GM21619 (cell line): ENCODE measurements at regions not wholly inside any gene's neighbourhood (a gene's known extent, or its start where the extent isn't known, plus 50 kb on each side); places are given as distances from the start of the nearest gene placed in this dataset.
"Not testable (repeated sequence)": the region's sequence is repeated elsewhere in the genome, so short reads cannot be mapped to it uniquely, and the experiment has no call there.

Experiments
- ATAC-seq: cut with Tn5 transposase; IDR thresholded peaks from one replicate; pipeline ENCODE4 v1.9.1; 2021; ENCODE audit not compliant: unreplicated experiment

- ATAC-seq, result peak; percentile 91
These were observed 233.2 kb upstream of the AMIGO2 start for GRCh38 chr12:47312808-47313426.

DNA sequence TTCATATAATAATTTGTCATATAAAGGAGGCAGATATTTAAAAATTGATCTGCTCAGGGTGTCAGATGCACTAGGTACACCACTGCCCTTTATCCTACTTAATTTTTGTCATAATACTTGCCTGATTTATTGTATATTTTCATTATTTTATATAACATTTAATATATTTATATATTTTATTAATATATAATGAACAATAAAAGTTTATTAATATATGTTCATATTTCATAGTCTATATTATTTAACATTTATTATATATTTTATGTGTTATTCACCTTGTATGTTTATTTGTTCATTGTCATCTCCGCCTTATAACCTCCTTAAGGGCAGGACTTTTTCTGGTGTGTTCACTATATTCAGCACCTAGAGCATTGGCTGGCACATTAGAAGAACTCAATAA lies 232.4 kb upstream of the AMIGO2 start:
- no peak for ATAC-seq

DNA sequence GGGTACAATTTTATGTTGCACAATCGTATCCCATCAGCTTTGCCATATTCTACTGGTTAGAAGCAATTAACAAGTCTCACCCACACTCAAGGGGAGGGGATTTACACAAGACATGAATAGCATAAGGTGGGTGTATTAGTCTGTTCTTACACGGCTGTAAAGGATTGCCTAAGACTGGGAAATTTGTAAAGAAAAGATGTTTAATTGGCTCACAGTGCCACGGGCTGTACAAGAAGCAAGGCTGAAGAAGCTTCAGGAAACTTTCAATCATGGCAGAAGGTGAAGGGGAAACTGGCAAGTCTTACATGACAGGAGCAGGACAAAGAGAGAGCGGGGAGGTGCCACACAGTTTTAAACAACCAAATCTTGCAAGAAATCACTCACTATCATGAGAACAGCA lies 231.8 kb upstream of the AMIGO2 start:
- no peak for ATAC-seq

DNA sequence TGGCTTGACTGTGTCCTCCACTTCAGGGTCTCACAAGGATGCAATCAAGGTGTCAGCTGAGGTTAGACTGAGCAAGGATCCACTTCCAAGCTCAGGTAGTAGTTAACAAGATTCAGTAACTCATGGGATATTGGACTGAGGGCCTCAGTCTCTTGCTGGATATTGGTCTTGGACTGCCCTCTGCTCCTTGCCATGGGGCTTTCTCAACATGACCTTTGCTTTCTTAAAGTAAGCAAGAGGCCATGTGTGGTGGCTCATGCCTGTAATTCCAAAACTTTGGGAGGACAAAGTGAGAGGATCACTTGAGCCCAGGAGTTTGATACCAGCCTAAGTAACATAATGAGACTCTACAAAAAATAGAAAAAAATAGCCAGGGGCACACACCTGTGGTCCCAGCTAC lies 231.3 kb upstream of the AMIGO2 start:
- no peak for ATAC-seq

GRCh38 chr12:47308672-47309071 lies 228.9 kb upstream of the AMIGO2 start:
- ATAC-seq, result no peak

DNA sequence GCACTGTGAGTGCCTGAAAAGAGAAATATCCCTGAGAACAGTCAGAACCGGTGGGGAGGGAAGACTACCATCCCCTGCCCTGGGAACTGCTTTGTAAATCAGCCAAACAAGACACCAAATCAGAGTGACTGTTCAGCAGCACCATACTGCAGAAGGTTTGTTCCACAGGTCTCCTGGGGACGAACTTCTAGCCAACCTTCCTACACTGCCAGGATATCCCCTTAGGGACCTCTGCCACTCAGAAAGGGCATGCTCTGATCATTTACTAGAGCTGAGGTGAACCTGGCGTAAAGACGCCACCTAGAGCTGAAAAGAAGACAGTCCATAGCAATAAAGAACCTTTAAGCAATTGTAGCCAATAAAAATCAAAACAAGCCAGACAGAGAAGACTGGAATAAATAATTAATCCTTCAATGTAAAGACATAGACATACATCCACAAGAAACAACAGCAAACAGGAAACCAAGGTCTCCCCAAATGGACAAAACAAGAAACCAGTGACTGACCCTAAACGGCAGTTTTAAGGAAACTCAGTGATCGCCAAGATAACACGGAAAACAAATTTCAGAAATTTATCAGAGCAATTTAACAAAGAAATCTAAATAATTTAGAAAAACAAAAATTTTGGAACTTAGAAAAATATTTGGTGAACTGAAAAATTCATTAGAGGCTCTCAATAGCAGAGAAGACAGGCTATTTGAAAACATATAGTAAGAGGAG lies 228.1 kb upstream of the AMIGO2 start:
- peak; percentile 74 for ATAC-seq

GRCh38 chr12:47306773-47307679 lies 227.3 kb upstream of the AMIGO2 start:
- ATAC-seq, result not testable (repeated sequence)

DNA sequence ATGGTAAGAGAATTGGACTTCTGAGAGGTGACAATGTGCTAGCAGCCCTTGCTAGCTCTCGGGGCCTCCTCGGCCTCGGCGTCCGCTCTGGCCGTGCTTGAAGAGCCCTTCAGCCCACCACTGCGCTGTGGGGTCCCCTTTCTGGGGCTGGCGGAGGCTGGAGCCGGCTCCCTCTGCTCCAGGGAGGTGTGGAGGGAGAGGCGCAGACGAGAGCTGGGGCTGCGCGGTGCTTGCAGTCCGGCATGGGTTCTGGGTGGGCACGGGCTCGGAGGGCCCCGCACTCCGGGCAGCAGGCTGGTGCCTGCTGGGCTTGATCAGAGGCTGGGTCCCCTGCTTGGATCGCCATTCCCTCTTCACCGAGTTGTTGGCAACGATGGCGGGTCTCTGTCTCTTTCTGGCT lies 226.4 kb upstream of the AMIGO2 start:
- ATAC-seq, result no peak

DNA sequence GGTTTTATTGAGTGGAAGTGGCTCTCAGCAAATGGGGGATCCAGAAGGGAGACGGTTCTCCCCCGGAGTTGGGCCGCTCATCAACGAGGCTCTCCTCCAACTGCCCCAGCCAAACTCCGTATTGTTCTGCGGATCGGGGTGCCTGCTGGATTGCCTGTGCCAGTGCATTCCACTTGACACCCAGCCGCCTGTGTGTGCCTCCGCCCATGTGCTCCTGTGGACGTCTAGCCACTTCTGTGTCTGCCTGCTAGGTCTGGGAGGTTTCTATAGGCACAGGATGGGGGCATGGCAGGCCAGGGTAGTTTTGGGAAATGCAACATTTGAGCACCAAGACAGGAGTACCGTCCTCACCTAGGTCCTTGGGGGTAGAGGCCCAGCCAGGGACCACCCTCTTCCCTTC lies 225.7 kb upstream of the AMIGO2 start:
- no peak for ATAC-seq

GRCh38 chr12:47303995-47304560 lies 224.3 kb upstream of the AMIGO2 start:
- ATAC-seq, result no peak

DNA sequence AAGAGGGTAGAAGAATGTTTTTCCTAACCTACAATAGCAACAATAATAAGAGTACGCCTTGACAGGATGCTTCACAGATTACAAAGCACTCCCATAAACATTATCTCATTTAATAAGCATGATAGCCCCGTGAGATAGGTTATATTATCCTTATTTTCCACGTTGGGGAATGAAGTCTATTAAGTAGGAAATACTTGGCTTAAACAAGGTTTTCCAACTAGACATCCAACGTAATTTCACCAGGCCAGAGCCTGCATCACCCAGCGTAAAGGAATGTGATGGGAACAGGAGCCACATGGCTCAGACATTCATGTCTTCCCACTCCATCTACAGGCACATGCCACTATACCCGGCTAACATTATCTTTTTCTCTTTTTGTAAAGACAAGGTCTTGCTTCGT lies 223.4 kb upstream of the AMIGO2 start:
- no peak for ATAC-seq

- ATAC-seq, result peak; percentile 83
These were observed 222.4 kb upstream of the AMIGO2 start for GRCh38 chr12:47302111-47302671.

GRCh38 chr12:47299586-47299985 lies 219.8 kb upstream of the AMIGO2 start:
- ATAC-seq, result no peak

GRCh38 chr12:47297993-47298392 lies 218.2 kb upstream of the AMIGO2 start:
- no peak for ATAC-seq

DNA sequence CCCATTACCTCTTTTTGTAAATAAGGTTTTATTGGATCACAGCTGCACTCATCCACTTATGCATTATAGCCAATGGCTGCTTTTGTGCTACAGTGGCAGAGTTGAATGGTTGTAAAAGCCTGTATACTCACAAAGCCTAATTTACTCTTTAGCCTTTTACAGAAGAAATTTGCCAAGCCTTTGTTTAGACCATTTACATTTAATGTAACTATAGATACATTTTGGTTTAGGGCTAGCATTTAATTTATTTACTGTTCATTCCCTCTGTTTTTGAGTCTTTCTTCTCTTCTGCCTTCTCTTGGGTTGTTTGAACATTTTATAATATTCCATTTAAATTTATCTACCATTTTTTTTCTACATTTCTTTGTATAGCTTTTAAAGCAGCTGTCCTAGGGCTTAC lies 217.1 kb upstream of the AMIGO2 start:
- no peak for ATAC-seq

DNA sequence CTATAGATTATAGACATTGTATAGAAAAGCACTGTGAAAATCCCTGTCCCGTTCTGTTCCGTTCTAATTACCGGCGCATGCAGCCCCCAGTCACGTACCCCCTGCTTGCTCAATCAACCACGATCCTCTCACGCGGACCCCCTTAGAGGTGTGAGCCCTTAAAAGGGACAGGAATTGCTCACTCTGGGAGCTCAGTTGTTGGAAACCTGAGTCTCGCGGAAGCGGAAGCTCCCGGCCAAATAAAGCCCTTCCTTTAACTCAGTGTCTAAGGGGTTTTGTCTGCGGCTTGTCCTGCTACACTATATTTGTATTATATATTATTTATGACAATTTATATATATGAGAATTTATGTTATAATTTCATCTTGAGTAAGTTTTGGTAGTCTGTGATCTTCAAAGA lies 213.6 kb upstream of the AMIGO2 start:
- ATAC-seq, result no peak

DNA sequence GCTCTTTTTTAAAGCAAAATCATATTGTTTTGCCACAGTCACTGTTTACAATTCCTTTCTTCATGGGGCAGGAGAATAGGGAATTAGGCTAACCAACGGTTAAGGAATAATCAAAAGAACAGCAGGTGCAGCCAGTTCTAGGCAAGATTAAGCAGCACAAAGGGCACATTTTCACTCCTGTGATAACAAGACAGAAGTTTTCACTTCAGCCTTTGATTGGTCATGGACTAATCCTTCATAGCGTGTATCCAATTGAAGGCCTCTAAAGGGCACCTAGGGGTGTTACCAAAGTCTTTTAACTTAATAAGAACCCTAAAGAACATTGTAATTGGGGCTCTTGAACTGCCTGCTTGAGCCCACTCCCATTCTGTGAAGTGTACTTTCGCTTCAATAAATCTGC lies 206.9 kb upstream of the AMIGO2 start:
- no peak for ATAC-seq
